ENCODE measurements at regions not wholly inside any gene's neighbourhood (a gene's known extent, or its start where the extent isn't known, plus 50 kb on each side); places are given as distances from the start of the nearest gene placed in this dataset.

GRCh38 chr11:113529606-113530005 lies 54.4 kb upstream of the DRD2 start:
- 86 to 100% (median 90%) methylated on average over 1 of the region's 1 CpG for WGBS, 4 donors
- intact Hi-C loops (cut with DNase I), result loop anchor here in 7 of 10 donors (2.0 to 10.0 kb wide), 6 partner anchors 195 to 1315 kb away; no protein-coding TSS in a partner anchor

GRCh38 chr11:113528982-113529381 lies 53.8 kb upstream of the DRD2 start:
- ATAC-seq (no peak), DNase-seq (no peak)
- Histone ChIP-seq H3K27me3 (peaks cover 0 to 12% (median 0%) of the 10 kb centered on the region in 9 donors), H3K4me1 (peaks cover 0 to 8% (median 0%) of the 10 kb centered on the region in 12 donors), H3K4me3 (no peak overlapping the region), H3K36me3 (no peaks in the 10 kb centered on the region), H3K27ac (no peak overlapping the region), H3K9me3 (no peaks in the 10 kb centered on the region)
- TF ChIP-seq POLR2A (IDR thresholded peaks at IDR 0.05), result no peak
- no peak for TF ChIP-seq CTCF (IDR thresholded peaks at IDR 0.05)
- intact Hi-C loops (cut with DNase I), result no loop called here

More at GRCh38 chr11:113529606-113530005, 54.4 kb upstream of the DRD2 start:
- TF ChIP-seq CTCF (IDR thresholded peaks at IDR 0.05) (no peak), POLR2A (IDR thresholded peaks at IDR 0.05) (no peak)
- H3K4me1 ChIP-seq, result peaks cover 0 to 8% (median 0%) of the 10 kb centered on the region in 12 donors
- ATAC-seq (no peak), DNase-seq (no peak)
- H3K27me3 ChIP-seq, result peaks cover 0 to 12% (median 0%) of the 10 kb centered on the region in 9 donors
- H3K9me3 ChIP-seq, result no peaks in the 10 kb centered on the region
- no peaks in the 10 kb centered on the region for H3K36me3 ChIP-seq
- no peak overlapping the region for H3K27ac ChIP-seq
- H3K4me3 ChIP-seq, result no peak overlapping the region

- 94 to 96% (median 94%) methylated on average over 1 of the region's 1 CpG for WGBS, 4 donors
- Histone ChIP-seq H3K36me3 (no peaks in the 10 kb centered on the region), H3K27ac (no peak overlapping the region), H3K27me3 (peaks cover 0 to 6% (median 0%) of the 10 kb centered on the region in 9 donors), H3K4me3 (no peak overlapping the region), H3K4me1 (peaks cover 0 to under 1% (median 0%) of the 10 kb centered on the region in 12 donors), H3K9me3 (no peaks in the 10 kb centered on the region)
- intact Hi-C loops (cut with DNase I), result no loop called here
- ATAC-seq (no peak), DNase-seq (no peak)
- TF ChIP-seq POLR2A (IDR thresholded peaks at IDR 0.05), result no peak
Measured at GRCh38 chr11:113526521-113526920, 51.3 kb upstream of the DRD2 start.

All from heart left ventricle (tissue), 16 donors.